Hematopoietic multipotent progenitor cell treated with erythropoietin and hydrocortisone succinate and interleukin-3 and kit ligand, for 17 days (in vitro differentiated cells): ENCODE measurements at regions not wholly inside any gene's neighbourhood (a gene's known extent, or its start where the extent isn't known, plus 50 kb on each side); places are given as distances from the start of the nearest gene placed in this dataset.

Source experiments
- DNase-seq: peaks from one replicate; pipeline ENCODE4 v3.0.0-alpha.2; 2015; ENCODE audit warnings: low spot score

GRCh38 chr2:59974051-59974766 is 579.2 kb downstream of the BCL11A start:
- no peak for DNase-seq

DNA sequence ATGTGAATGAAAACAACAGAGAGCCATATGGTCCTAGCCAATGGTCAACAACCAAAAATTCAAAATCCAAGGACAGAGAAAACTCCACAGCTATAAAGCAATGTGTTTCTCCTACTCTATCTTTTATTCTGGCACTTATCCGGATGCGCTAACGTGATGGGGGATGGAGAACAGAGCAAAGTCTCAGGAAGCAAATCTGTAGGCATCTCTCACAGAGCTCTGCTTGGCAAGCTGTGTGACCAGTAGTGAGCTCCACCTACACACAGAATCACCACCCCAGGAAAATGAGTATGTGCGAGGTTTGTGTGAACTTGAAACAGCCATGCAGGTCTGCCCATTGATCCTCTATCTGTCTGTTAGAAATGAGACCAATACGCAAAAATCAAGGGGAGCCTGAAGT is 584.3 kb downstream of the BCL11A start:
- no peak for DNase-seq

GRCh38 chr2:59968441-59968840 is 585.0 kb downstream of the BCL11A start:
- DNase-seq = no peak

- DNase-seq = no peak
Measured at GRCh38 chr2:59967691-59968090, 585.8 kb downstream of the BCL11A start.

GRCh38 chr2:59963157-59963556 is 590.3 kb downstream of the BCL11A start:
- no peak for DNase-seq

DNA sequence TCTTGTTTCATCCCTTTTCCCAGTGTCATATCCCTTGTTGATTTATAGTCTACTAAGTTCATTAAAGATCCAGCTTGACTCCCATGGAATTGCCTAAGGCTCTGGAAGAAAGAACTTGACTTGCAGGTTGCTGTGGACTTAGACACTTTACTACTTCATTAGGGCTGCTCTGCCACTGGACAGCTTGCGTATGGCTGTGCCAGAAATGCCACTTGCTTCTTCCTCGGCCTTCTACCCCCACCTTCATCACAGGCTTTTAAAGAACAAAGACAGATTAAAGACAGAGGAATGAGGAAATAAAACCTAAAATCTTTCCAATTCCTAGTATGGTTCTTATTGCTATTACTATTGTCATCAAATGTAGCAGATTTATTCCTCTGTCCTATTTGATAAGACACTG is 591.7 kb downstream of the BCL11A start:
- DNase-seq = no peak

GRCh38 chr2:59959944-59960343 is 593.5 kb downstream of the BCL11A start:
- no peak for DNase-seq

DNA sequence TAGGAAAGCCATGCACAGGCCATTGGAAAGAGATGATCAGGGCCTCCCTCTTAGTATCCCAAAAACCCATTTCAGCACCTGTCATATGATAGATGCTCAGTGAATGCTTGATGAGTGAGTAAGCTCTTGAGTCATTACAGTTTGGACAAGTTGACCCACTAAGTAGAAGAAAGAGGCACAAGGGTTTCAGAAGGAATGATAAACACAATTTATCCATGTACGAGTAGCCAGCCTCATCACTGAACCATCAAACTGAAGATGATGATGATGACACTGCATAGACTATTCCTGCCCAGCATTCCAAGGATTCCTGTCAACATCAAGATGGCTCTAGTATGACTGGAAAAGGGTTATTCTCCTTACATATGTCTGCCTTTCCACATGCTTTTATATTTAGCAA is 596.0 kb downstream of the BCL11A start:
- DNase-seq = no peak

GRCh38 chr2:59956981-59957380 is 596.5 kb downstream of the BCL11A start:
- no peak for DNase-seq

GRCh38 chr2:59947917-59948541 is 605.4 kb downstream of the BCL11A start:
- no peak for DNase-seq

DNA sequence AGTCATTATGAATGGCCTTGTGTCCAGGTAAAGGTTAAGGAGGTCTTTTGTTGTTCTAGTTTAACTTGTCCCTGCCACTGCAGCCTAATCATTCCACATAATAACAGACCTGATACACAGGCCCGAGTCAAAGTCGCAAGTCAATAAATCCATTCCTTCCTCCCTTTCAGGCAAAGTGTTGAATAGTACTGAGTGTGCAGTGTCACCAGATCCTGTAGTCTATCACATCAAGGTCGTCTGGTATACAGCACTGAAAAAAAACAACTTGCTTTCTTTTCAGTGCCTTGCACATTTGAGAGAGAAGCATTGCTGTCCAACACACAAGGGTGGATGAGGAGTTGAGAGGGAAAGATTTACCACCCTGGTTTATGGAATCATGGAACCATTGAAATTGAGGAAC is 606.2 kb downstream of the BCL11A start:
- DNase-seq = no peak

DNA sequence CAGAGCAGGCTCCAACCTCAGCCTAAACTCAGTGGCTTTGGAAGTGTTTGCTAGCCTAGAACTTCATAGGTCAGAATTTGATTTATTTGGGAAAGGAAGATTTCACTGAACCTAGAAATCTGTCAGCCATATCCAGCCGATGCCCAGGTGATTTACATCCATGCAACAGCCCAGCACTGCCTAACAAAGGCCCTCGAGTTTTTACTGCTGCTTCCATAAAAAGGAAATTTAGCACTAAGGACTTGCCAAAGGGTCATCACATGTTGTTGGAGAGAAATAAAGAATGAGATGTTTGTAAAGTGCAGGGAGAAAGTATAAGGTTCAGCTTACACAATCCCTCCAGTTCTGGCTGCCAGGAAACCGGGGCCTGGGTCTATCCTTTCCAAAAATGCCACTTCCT is 614.2 kb downstream of the BCL11A start:
- DNase-seq = no peak

GRCh38 chr2:59938181-59938580 is 615.3 kb downstream of the BCL11A start:
- no peak for DNase-seq

DNA sequence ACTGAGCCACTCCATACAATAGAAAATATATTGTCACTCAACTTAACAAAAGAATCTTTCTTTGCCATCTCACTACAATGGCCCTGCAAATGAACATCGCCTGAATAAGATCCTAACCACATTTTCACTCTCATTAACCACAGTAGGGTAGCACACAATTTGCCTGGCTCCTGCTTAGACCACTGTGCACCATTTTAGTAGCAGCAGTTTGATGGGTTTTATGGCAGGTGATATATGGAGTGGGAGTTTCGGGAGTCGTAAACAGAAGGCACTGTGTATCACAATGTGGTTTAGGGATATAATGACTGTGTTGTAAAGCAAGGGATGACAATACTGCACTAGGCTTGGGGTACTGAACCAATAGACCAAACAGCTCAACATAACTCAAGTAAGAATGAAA is 617.4 kb downstream of the BCL11A start:
- DNase-seq = no peak

DNA sequence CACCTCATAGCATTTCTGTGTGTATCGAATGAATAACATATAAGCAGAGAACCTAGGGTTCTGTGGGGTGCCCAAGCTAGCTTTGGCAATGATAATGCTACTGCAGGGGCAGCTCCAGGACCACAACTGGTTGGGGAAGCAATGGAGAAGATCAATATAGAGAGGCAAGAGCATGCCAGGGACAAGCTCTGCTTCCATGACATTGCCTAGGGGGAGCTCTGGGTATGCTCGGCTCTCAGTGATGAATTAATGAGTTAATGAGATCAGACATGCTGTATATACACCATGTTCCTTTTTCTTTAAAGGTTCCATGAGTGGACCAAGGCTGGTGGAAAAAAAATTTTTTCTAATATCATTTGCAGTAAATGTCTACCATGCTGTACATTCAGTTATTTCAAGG is 618.4 kb downstream of the BCL11A start:
- DNase-seq = no peak

- no peak for DNase-seq
Measured at GRCh38 chr2:59933948-59934347, 619.5 kb downstream of the BCL11A start.

- DNase-seq = no peak
Measured at GRCh38 chr2:59932341-59932740, 621.1 kb downstream of the BCL11A start.

- no peak for DNase-seq
Measured at GRCh38 chr2:59930430-59930829, 623.0 kb downstream of the BCL11A start.

- no peak for DNase-seq
Measured at GRCh38 chr2:59926731-59927130, 626.7 kb downstream of the BCL11A start.

- no peak for DNase-seq
Measured at GRCh38 chr2:59925321-59925720, 628.1 kb downstream of the BCL11A start.

DNA sequence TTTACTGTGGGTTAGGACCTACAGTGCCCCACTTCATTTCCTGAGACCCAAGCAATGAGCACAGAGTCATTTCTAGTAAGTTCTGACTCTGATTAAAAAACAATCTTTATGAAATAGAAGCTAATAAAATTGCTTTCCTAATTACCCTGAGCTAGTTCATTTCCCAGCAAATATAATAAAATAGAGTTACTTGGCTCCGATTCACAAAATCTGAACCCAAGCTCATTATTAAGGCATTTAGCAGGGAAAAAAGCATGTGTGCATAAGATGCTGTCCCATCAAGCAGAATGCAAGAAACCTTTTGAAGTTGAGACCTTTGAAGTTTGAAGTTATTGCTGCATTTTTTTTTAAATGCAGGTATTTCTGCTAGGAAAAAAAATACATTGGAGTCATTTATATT is 629.1 kb downstream of the BCL11A start:
- DNase-seq = no peak

GRCh38 chr2:59922450-59922849 is 631.0 kb downstream of the BCL11A start:
- DNase-seq = no peak

- DNase-seq = no peak
Measured at GRCh38 chr2:59921743-59922142, 631.7 kb downstream of the BCL11A start.

- DNase-seq = no peak
Measured at GRCh38 chr2:59920961-59921360, 632.5 kb downstream of the BCL11A start.
